NOMO-1 treated with dmso at 0.1 percent for 144 hours (cell line): ENCODE measurements at regions not wholly inside any gene's neighbourhood (a gene's known extent, or its start where the extent isn't known, plus 50 kb on each side); places are given as distances from the start of the nearest gene placed in this dataset.

Experiments
- DNase-seq: peaks from one replicate; lab custom pipeline; 2025; ENCODE audit not compliant: unreplicated experiment; lab: John Stamatoyannopoulos, UW

- no peak for DNase-seq
These were observed 51.7 kb upstream of the RTL1 start for GRCh38 chr14:100955201-100955600.

GRCh38 chr14:100962494-100962893 is 59.0 kb upstream of the RTL1 start:
- DNase-seq = no peak

GRCh38 chr14:100965296-100965695 is 61.8 kb upstream of the RTL1 start:
- DNase-seq = no peak

- no peak for DNase-seq
These were observed 63.7 kb upstream of the RTL1 start for GRCh38 chr14:100967178-100967577.

- no peak for DNase-seq
These were observed 64.4 kb upstream of the RTL1 start for GRCh38 chr14:100967930-100968329.

GRCh38 chr14:100972118-100972897 is 68.8 kb upstream of the RTL1 start:
- no peak for DNase-seq

GRCh38 chr14:100975671-100976070 is 72.1 kb upstream of the RTL1 start:
- DNase-seq = no peak

GRCh38 chr14:100979079-100979478 is 75.6 kb upstream of the RTL1 start:
- DNase-seq = no peak

- no peak for DNase-seq
These were observed 76.3 kb upstream of the RTL1 start for GRCh38 chr14:100979780-100980179.

- DNase-seq = no peak
These were observed 77.3 kb upstream of the RTL1 start for GRCh38 chr14:100980823-100981222.

- no peak for DNase-seq
These were observed 78.3 kb upstream of the RTL1 start for GRCh38 chr14:100981809-100982208.

- no peak for DNase-seq
These were observed 78.8 kb upstream of the RTL1 start for GRCh38 chr14:100982353-100982752.

GRCh38 chr14:100982762-100983161 is 79.2 kb upstream of the RTL1 start:
- DNase-seq = no peak

- DNase-seq = no peak
These were observed 80.2 kb upstream of the RTL1 start for GRCh38 chr14:100983710-100984109.

GRCh38 chr14:100988011-100988410 is 84.5 kb upstream of the RTL1 start:
- no peak for DNase-seq

GRCh38 chr14:100988411-100988900 is 84.9 kb upstream of the RTL1 start:
- DNase-seq = no peak

GRCh38 chr14:100988956-100989355 is 85.4 kb upstream of the RTL1 start:
- DNase-seq = no peak

- no peak for DNase-seq
These were observed 86.4 kb upstream of the RTL1 start for GRCh38 chr14:100989924-100990323.

- DNase-seq = no peak
These were observed 90.6 kb upstream of the RTL1 start for GRCh38 chr14:100994082-100994481.

GRCh38 chr14:100994756-100995330 is 91.3 kb upstream of the RTL1 start:
- no peak for DNase-seq

GRCh38 chr14:101000711-101001250 is 97.3 kb upstream of the RTL1 start:
- no peak for DNase-seq

- DNase-seq = no peak
These were observed 98.0 kb upstream of the RTL1 start for GRCh38 chr14:101001311-101002069.
